GM23248 (cell line): ENCODE measurements at regions not wholly inside any gene's neighbourhood (a gene's known extent, or its start where the extent isn't known, plus 50 kb on each side); places are given as distances from the start of the nearest gene placed in this dataset.

Source experiments
- DNase-seq: peaks from one replicate; pipeline ENCODE4 v3.0.0-alpha.2; 2015
- H2AFZ ChIP-seq: fragments of 200-600 bp; sonication (generic); 2 replicates; pipeline ENCODE4 v1.6.1; 2016; ENCODE audit warnings: antibody characterized with exemption
- H3F3A ChIP-seq: fragments of 200-600 bp; sonication (generic); 2 replicates; pipeline ENCODE4 v1.6.1; 2016; ENCODE audit warnings: mild to moderate bottlenecking, antibody characterized with exemption, mixed run types; ENCODE audit not compliant: insufficient read depth
- H3K27ac ChIP-seq: fragments of 200-600 bp; sonication (generic); 2 replicates; pipeline ENCODE4 v1.5.1; 2016; ENCODE audit warnings: mild to moderate bottlenecking
- H3K27me3 ChIP-seq: fragments of 200-600 bp; sonication (generic); replicated peaks from 2 replicates; pipeline ENCODE4 v1.6.1; 2016; ENCODE audit warnings: mild to moderate bottlenecking; ENCODE audit not compliant: insufficient read depth
- H3K36me3 ChIP-seq: fragments of 200-600 bp; sonication (generic); 2 replicates; pipeline ENCODE4 v1.6.1; 2016; ENCODE audit warnings: low read depth, mild to moderate bottlenecking
- H3K4me1 ChIP-seq: fragments of 200-600 bp; sonication (generic); 2 replicates; pipeline ENCODE4 v1.6.1; 2016; ENCODE audit warnings: mild to moderate bottlenecking; ENCODE audit not compliant: insufficient read depth
- H3K4me2 ChIP-seq: fragments of 200-600 bp; sonication (generic); one replicate; pipeline ENCODE4 v1.6.1; 2016; ENCODE audit warnings: mild to moderate bottlenecking; ENCODE audit not compliant: unreplicated experiment
- H3K4me3 ChIP-seq: fragments of 200-600 bp; sonication (generic); 2 replicates; pipeline ENCODE4 v1.5.1; 2016; ENCODE audit warnings: mild to moderate bottlenecking
- H3K79me2 ChIP-seq: fragments of 200-600 bp; sonication (generic); 2 replicates; pipeline ENCODE4 v1.6.1; 2016; ENCODE audit warnings: mild to moderate bottlenecking; ENCODE audit not compliant: insufficient read depth
- H3K9ac ChIP-seq: fragments of 200-600 bp; sonication (generic); 2 replicates; pipeline ENCODE4 v1.6.1; 2016; ENCODE audit warnings: mild to moderate bottlenecking
- H3K9me2 ChIP-seq: fragments of 200-600 bp; sonication (generic); 2 replicates; pipeline ENCODE4 v1.6.1; 2016; ENCODE audit warnings: mixed run types, mild to moderate bottlenecking, moderate library complexity; ENCODE audit not compliant: insufficient read depth
- H3K9me3 ChIP-seq: fragments of 200-600 bp; sonication (generic); one replicate; pipeline ENCODE4 v1.6.1; 2017; ENCODE audit warnings: low read depth
- H4K20me1 ChIP-seq: fragments of 200-600 bp; sonication (generic); 2 replicates; pipeline ENCODE4 v1.6.0; 2016; ENCODE audit not compliant: insufficient read depth
- EZH2 ChIP-seq: fragments of 200-600 bp; sonication (generic); IDR thresholded peaks from 2 replicates; pipeline ENCODE4 v1.6.1; 2018; ENCODE audit warnings: antibody characterized with exemption, mild to moderate bottlenecking; ENCODE audit not compliant: insufficient read depth, poor library complexity, severe bottlenecking
- EZH2phosphoT487 ChIP-seq: fragments of 200-600 bp; sonication (generic); IDR thresholded peaks from 2 replicates; pipeline ENCODE4 v1.6.1; 2018; ENCODE audit warnings: antibody characterized with exemption, moderate library complexity, mild to moderate bottlenecking, low read depth; ENCODE audit not compliant: insufficient read depth
- WGBS, 2 experiments: methylation state at CpG; one replicate each; pipeline ENCODE4 v1.1.6; 2015 to 2017; ENCODE audit warnings: low lambda C conversion rate in 2 of 2, low coverage in 1 of 2; ENCODE audit errors: missing lambda C conversion rate in 2 of 2; 5-methylcytosine and 5-hydroxymethylcytosine counted together
- in situ Hi-C: fragments of 300-500 bp; cut with MboI; formaldehyde crosslinking; loops from 2 replicates; pipeline ENCODE4 v1.15.0; 2020

DNA sequence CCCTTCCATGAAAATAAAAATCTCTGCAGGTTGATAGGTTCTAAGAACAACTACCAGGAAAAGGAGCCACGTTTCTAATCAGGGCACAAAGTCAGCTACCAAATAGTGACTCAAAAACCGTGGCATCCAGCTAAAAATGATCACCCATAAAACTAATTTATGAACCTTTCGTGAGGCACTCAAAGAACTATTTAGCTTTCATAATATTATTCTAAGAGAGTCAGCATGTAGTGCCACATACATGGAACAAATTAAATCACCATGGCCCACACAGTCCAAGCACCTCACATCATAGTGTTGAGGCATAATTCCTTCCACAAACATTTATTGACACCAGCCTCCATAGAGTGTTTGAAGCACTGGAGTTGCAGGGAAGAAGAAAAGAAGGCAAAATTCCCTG is 252.0 kb upstream of the PPARGC1A start:
- peak; percentile 42 for DNase-seq
- Histone ChIP-seq H3K36me3 (no peaks in the 10 kb centered on the region), H4K20me1 (no peaks in the 10 kb centered on the region), H3K9ac (no peak overlapping the region), H3K27ac (no peak overlapping the region), H2AFZ (no peak overlapping the region), H3K4me1 (no peaks in the 10 kb centered on the region), H3K79me2 (no peaks in the 10 kb centered on the region), H3K4me3 (no peak overlapping the region), H3K9me2 (no peaks in the 10 kb centered on the region), H3F3A (no peaks in the 10 kb centered on the region), H3K4me2 (no peak overlapping the region), H3K9me3 (no peaks in the 10 kb centered on the region), H3K27me3 (0 out of 2 replicates have a peak, but pooled peaks cover 5% of the 10 kb centered on the region)
- in situ Hi-C loops: no loop called here
- 7% methylated on average over 3 of the region's 3 CpGs for WGBS, 2 experiments
- no peak for TF ChIP-seq EZH2
- no peak for TF ChIP-seq EZH2phosphoT487

DNA sequence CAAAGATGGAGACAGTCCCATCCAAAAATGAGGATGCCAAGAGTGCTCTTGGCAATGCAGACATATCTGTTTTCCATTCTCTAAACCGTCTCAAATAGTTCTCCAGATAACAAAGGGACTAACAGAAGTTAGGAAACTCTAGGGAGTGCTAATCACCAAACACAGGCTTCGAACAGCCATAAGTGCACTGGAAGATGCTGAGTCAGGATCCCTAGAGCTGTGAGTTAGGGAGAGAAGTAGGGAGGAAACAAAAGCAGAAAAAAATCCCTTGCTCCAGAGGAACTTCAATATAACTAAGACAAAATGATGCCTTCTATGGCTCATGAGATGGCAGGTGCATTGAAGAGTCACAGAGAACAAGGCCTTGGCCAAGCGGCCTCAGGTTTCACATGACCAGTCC is 251.0 kb upstream of the PPARGC1A start:
- TF ChIP-seq EZH2 (no peak), EZH2phosphoT487 (no peak)
- peaks cover 5% of the 10 kb centered on the region for H3K27me3 ChIP-seq
- WGBS, 2 experiments: 41 to 45% methylated on average over 3 of the region's 3 CpGs
- no peak overlapping the region for H3K27ac ChIP-seq
- H2AFZ ChIP-seq: no peak overlapping the region
- H3K9ac ChIP-seq: no peak overlapping the region
- H3K4me3 ChIP-seq: no peak overlapping the region
- H3K9me3 ChIP-seq: no peaks in the 10 kb centered on the region
- no peaks in the 10 kb centered on the region for H3K4me1 ChIP-seq
- H3K36me3 ChIP-seq: no peaks in the 10 kb centered on the region
- H3K9me2 ChIP-seq: no peaks in the 10 kb centered on the region
- no peak overlapping the region for H3K4me2 ChIP-seq
- no peaks in the 10 kb centered on the region for H4K20me1 ChIP-seq
- H3K79me2 ChIP-seq: no peaks in the 10 kb centered on the region
- no peaks in the 10 kb centered on the region for H3F3A ChIP-seq
- DNase-seq: no peak
- in situ Hi-C loops: no loop called here

DNA sequence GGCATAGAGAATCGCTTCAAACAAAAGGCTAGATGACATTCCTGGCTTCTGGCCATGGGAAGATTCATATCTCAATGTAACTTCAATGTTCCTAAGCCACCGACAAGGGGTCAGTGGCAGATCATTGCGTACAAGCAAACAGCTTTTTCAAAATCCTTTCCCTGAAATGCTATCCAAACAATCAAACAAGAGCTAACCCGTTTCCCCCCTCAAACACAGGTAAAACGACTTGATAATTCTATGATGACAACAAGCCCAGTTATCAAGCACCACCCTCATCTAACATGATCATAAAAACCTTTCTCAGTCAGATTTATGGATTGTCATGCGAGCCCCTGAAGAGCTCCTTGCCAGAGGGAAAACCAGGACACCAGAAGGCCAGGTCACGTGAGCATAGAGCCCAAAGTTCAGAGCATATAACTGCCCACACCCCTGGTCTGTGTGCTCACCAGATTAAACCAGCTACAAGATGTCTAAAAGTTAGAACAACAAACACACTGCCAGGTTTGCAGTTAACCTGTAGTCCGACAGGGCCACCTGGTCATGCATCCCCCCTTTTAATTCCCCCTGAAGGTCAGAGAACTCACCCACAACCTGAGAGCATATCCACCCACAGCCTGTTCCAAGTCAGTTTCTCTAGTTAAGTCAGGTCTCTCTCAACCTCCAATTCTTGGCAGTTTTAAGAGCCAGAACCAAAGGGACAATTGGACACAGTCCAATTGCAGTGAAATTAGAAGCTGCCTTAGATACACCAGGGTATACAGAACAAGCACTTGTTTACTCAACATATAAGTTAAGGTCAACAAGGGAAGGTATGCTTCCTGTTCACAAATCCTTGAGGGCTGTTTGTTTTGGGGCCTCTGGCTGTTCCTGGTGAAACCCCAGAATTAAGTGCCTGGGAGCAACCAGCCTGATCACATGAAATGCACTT is 248.1 kb upstream of the PPARGC1A start:
- Histone ChIP-seq H3K79me2 (no peaks in the 10 kb centered on the region), H3K9me2 (no peaks in the 10 kb centered on the region), H3K4me2 (no peak overlapping the region), H2AFZ (no peak overlapping the region), H3K9ac (no peak overlapping the region), H3K36me3 (no peaks in the 10 kb centered on the region), H4K20me1 (no peaks in the 10 kb centered on the region), H3K4me1 (no peaks in the 10 kb centered on the region), H3K4me3 (no peak overlapping the region), H3F3A (no peaks in the 10 kb centered on the region), H3K27ac (no peak overlapping the region), H3K9me3 (no peaks in the 10 kb centered on the region), H3K27me3 (peaks cover 5% of the 10 kb centered on the region)
- in situ Hi-C loops: no loop called here
- WGBS, 2 experiments: 52 to 59% methylated on average over 8 of the region's 8 CpGs
- no peak for DNase-seq
- no peak for TF ChIP-seq EZH2phosphoT487
- TF ChIP-seq EZH2: no peak

DNA sequence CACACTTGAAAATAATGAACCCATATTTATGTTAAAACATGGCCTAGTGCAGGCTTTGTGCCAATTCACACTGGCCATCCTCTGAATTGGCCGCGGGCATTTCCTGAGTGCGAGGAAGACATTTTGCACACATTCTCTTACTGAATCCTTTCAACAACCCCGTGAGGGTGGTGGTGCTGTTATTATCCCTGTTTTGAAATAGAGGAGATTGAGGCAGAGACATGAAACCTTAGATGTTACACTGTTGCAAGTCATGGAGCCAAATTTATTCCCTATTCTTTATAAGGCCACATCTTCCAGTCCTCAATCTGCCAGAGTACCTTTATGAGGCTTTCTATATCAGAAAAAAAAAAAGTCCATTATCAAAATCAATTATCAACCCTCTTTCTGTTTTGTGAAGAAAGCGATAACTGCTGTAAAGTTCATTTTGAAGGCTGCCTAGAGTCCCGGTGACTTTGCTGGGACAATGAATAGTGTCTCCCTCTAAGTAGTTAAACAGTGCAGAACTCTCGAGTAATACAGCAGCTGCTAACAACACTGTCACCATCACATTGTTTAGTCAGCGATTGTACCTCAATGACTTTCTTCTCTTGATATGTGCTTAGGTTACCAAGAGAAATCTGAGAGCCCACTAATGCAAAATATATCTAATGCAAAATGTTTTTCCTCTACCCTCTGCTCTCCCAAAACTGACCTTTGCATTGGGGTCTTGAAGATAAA is 242.3 kb upstream of the PPARGC1A start:
- no peak overlapping the region for H3K4me2 ChIP-seq
- H3F3A ChIP-seq: no peaks in the 10 kb centered on the region
- no peak overlapping the region for H3K27ac ChIP-seq
- no peak overlapping the region for H2AFZ ChIP-seq
- H3K9me2 ChIP-seq: no peaks in the 10 kb centered on the region
- H3K4me3 ChIP-seq: no peak overlapping the region
- no peaks in the 10 kb centered on the region; the same call in none of the 2 replicates for H3K27me3 ChIP-seq
- no peaks in the 10 kb centered on the region for H3K36me3 ChIP-seq
- TF ChIP-seq EZH2 (no peak), EZH2phosphoT487 (no peak)
- H3K4me1 ChIP-seq: 0 out of 2 replicates have a peak, but pooled peaks cover 8% of the 10 kb centered on the region
- no peak for DNase-seq
- H4K20me1 ChIP-seq: no peaks in the 10 kb centered on the region
- H3K9me3 ChIP-seq: no peaks in the 10 kb centered on the region
- WGBS, 2 experiments: 76 to 78% methylated on average over 8 of the region's 8 CpGs
- no peak overlapping the region for H3K9ac ChIP-seq
- in situ Hi-C loops: no loop called here
- no peaks in the 10 kb centered on the region for H3K79me2 ChIP-seq
